ENCODE measurements at regions not wholly inside any gene's neighbourhood (a gene's known extent, or its start where the extent isn't known, plus 50 kb on each side); places are given as distances from the start of the nearest gene placed in this dataset.
"Not testable (repeated sequence)": the region's sequence is repeated elsewhere in the genome, so short reads cannot be mapped to it uniquely, and the experiment has no call there.

- no peak for DNase-seq
Measured at GRCh38 chr6:82744286-82745015, 321.2 kb downstream of the UBE3D start.

GRCh38 chr6:82750556-82750955 lies 315.1 kb downstream of the UBE3D start:
- no peak for DNase-seq

GRCh38 chr6:82751718-82752117 lies 313.9 kb downstream of the UBE3D start:
- DNase-seq, result no peak

GRCh38 chr6:82761674-82762345 lies 303.8 kb downstream of the UBE3D start:
- DNase-seq, result no peak

GRCh38 chr6:82766476-82766875 lies 299.2 kb downstream of the UBE3D start:
- DNase-seq, result no peak

- DNase-seq, result no peak
Measured at GRCh38 chr6:82767037-82767436, 298.6 kb downstream of the UBE3D start.

GRCh38 chr6:82767447-82767846 lies 298.2 kb downstream of the UBE3D start:
- no peak for DNase-seq

- DNase-seq, result no peak
Measured at GRCh38 chr6:82772851-82773717, 292.6 kb downstream of the UBE3D start.

- DNase-seq, result no peak
Measured at GRCh38 chr6:82775361-82775760, 290.3 kb downstream of the UBE3D start.

GRCh38 chr6:82775981-82776380 lies 289.7 kb downstream of the UBE3D start:
- no peak for DNase-seq

GRCh38 chr6:82779041-82779440 lies 286.6 kb downstream of the UBE3D start:
- no peak for DNase-seq

GRCh38 chr6:82780334-82780733 lies 285.3 kb downstream of the UBE3D start:
- DNase-seq, result no peak

GRCh38 chr6:82781620-82782204 lies 283.9 kb downstream of the UBE3D start:
- DNase-seq, result no peak

- no peak for DNase-seq
Measured at GRCh38 chr6:82783587-82784236, 281.9 kb downstream of the UBE3D start.

- no peak for DNase-seq
Measured at GRCh38 chr6:82785206-82785605, 280.4 kb downstream of the UBE3D start.

- no peak for DNase-seq
Measured at GRCh38 chr6:82786248-82786647, 279.4 kb downstream of the UBE3D start.

GRCh38 chr6:82795940-82796339 lies 269.7 kb downstream of the UBE3D start:
- no peak for DNase-seq

GRCh38 chr6:82801083-82801482 lies 264.6 kb downstream of the UBE3D start:
- DNase-seq, result no peak

- not testable (repeated sequence) for DNase-seq
Measured at GRCh38 chr6:82816243-82816642, 249.4 kb downstream of the UBE3D start.

GRCh38 chr6:82818727-82819126 lies 246.9 kb downstream of the UBE3D start:
- DNase-seq, result no peak

GRCh38 chr6:82823361-82823760 lies 242.3 kb downstream of the UBE3D start:
- DNase-seq, result no peak

GRCh38 chr6:82832811-82833210 lies 232.8 kb downstream of the UBE3D start:
- DNase-seq, result no peak

GRCh38 chr6:82833481-82833880 lies 232.2 kb downstream of the UBE3D start:
- no peak for DNase-seq

Measured in NCI-H187 treated with DMSO at 0.1 percent for 48 hours (cell line).